Tibial artery (tissue), 4 donors: ENCODE measurements at regions not wholly inside any gene's neighbourhood (a gene's known extent, or its start where the extent isn't known, plus 50 kb on each side); places are given as distances from the start of the nearest gene placed in this dataset.

Experiments
- DNase-seq, 2 donors: peaks; one replicate each; pipeline ENCODE4 v3.0.0-alpha.2; 2019
- H3K27ac ChIP-seq, 2 donors: fragments of 200-600 bp; sonication (generic) in 1 of 2; 1 replicate in 1 of 2; 2 replicates in 1 of 2; pipeline ENCODE4 v1.5.1; 2018 to 2019; ENCODE audit warnings: mild to moderate bottlenecking in 1 of 2
- H3K27me3 ChIP-seq, 2 donors: fragments of 200-600 bp; sonication (generic) in 1 of 2; one replicate each; pipeline versions ENCODE4 v1.5.1 to v1.6.0; 2016 to 2019
- H3K36me3 ChIP-seq, 3 donors: fragments of 200-600 bp; sonication (generic) in 2 of 3; one replicate each; pipeline ENCODE4 v1.5.1; 2016 to 2019; ENCODE audit warnings: mild to moderate bottlenecking in 2 of 3
- H3K4me1 ChIP-seq, 4 donors: fragments of 200-600 bp; sonication (generic) in 2 of 4; 1 replicate in 3 of 4; 2 replicates in 1 of 4; pipeline ENCODE4 v1.5.1; 2016 to 2019
- H3K4me3 ChIP-seq, 2 donors: fragments of 200-600 bp; sonication (generic) in 1 of 2; 1 replicate in 1 of 2; 2 replicates in 1 of 2; pipeline ENCODE4 v1.5.1; 2018 to 2019; ENCODE audit warnings: mild to moderate bottlenecking in 2 of 2
- H3K9me3 ChIP-seq, 3 donors: fragments of 200-600 bp; sonication (generic) in 1 of 3; one replicate each; pipeline ENCODE4 v1.5.1; 2016 to 2019
- CTCF ChIP-seq, 2 experiments: fragments of 200-600 bp in 1 of 2; fragments of 450-650 bp in 1 of 2; IDR thresholded peaks; one replicate each; pipeline ENCODE4 v1.5.1; 2017 to 2019; ENCODE audit warnings: antibody characterized with exemption in 2 of 2, mild to moderate bottlenecking in 1 of 2, moderate library complexity in 1 of 2
- intact Hi-C: fragments of 100-400 bp; cut with DNase I; formaldehyde crosslinking; loops from one replicate; pipeline ENCODE4 v1.15.0; 2023; ENCODE audit warnings: low total_unique reads

- no peak for DNase-seq
- no peaks in the 10 kb centered on the region for H3K4me1 ChIP-seq
- TF ChIP-seq CTCF (IDR thresholded peaks at IDR 0.05) = no peak
- no peak overlapping the region for H3K27ac ChIP-seq
- H3K27me3 ChIP-seq = no peaks in the 10 kb centered on the region
- H3K9me3 ChIP-seq = no peaks in the 10 kb centered on the region
- no peaks in the 10 kb centered on the region for H3K36me3 ChIP-seq
- H3K4me3 ChIP-seq = no peak overlapping the region
- intact Hi-C loops = no loop called here
These were observed 353.3 kb upstream of the ZNF507 start for GRCh38 chr19:31991984-31992655.

GRCh38 chr19:31992750-31993149, 352.7 kb upstream of the ZNF507 start:
- no peaks in the 10 kb centered on the region for H3K4me1 ChIP-seq
- TF ChIP-seq CTCF (IDR thresholded peaks at IDR 0.05) = no peak
- no peaks in the 10 kb centered on the region for H3K27me3 ChIP-seq
- H3K9me3 ChIP-seq = no peaks in the 10 kb centered on the region
- DNase-seq = no peak
- no peak overlapping the region for H3K27ac ChIP-seq
- H3K36me3 ChIP-seq = no peaks in the 10 kb centered on the region
- no peak overlapping the region for H3K4me3 ChIP-seq
- intact Hi-C loops = no loop called here

- Histone ChIP-seq H3K27ac (no peak overlapping the region), H3K36me3 (no peaks in the 10 kb centered on the region), H3K9me3 (no peaks in the 10 kb centered on the region), H3K4me1 (no peaks in the 10 kb centered on the region), H3K27me3 (no peaks in the 10 kb centered on the region), H3K4me3 (no peak overlapping the region)
- DNase-seq = no peak
- intact Hi-C loops = no loop called here
- no peak for TF ChIP-seq CTCF (IDR thresholded peaks at IDR 0.05)
These were observed 349.9 kb upstream of the ZNF507 start for GRCh38 chr19:31995546-31995945.

GRCh38 chr19:32010071-32010470, 335.3 kb upstream of the ZNF507 start:
- no peak for DNase-seq
- Histone ChIP-seq H3K36me3 (no peaks in the 10 kb centered on the region), H3K9me3 (no peaks in the 10 kb centered on the region), H3K27me3 (no peaks in the 10 kb centered on the region), H3K27ac (no peak overlapping the region), H3K4me1 (no peaks in the 10 kb centered on the region), H3K4me3 (no peak overlapping the region)
- intact Hi-C loops = no loop called here
- no peak for TF ChIP-seq CTCF (IDR thresholded peaks at IDR 0.05)

- intact Hi-C loops = no loop called here
- DNase-seq = no peak
- Histone ChIP-seq H3K9me3 (no peaks in the 10 kb centered on the region), H3K36me3 (no peaks in the 10 kb centered on the region), H3K4me1 (no peaks in the 10 kb centered on the region), H3K27ac (no peak overlapping the region), H3K27me3 (no peaks in the 10 kb centered on the region), H3K4me3 (no peak overlapping the region)
- TF ChIP-seq CTCF (IDR thresholded peaks at IDR 0.05) = no peak
These were observed 333.2 kb upstream of the ZNF507 start for GRCh38 chr19:32012206-32012605.
